K562 (cell line): ENCODE measurements at regions not wholly inside any gene's neighbourhood (a gene's known extent, or its start where the extent isn't known, plus 50 kb on each side); places are given as distances from the start of the nearest gene placed in this dataset.

Source experiments
- CC2D1A ChIP-seq: fragments of 450-650 bp; IDR thresholded peaks from 2 replicates; pipeline ENCODE4 v1.6.1; 2017; ENCODE audit warnings: mild to moderate bottlenecking
- CHD7 ChIP-seq: fragments of 200-600 bp; sonication (generic); IDR thresholded peaks from one replicate; pipeline ENCODE4 v1.6.1; 2012; ENCODE audit warnings: mild to moderate bottlenecking, low read depth, low read length, inconsistent platforms
- COPS2 ChIP-seq: fragments of 450-650 bp; conservative IDR thresholded peaks from 2 replicates; pipeline ENCODE4 v1.6.1; 2016; ENCODE audit warnings: mild to moderate bottlenecking, moderate library complexity
- DIDO1 ChIP-seq: fragments of 450-650 bp; IDR thresholded peaks from 2 replicates; pipeline ENCODE4 v1.6.1; 2016; ENCODE audit warnings: low read depth, missing biosample characterization, missing genetic modification characterization
- GTF2A2 ChIP-seq: IDR thresholded peaks from 2 replicates; pipeline ENCODE4 v1.6.1; 2016; ENCODE audit warnings: mild to moderate bottlenecking, missing genetic modification characterization, missing compliant biosample characterization
- MECOM ChIP-seq: fragments of 250-450 bp; sonication (Bioruptor Pico); IDR thresholded peaks from 2 replicates; pipeline ENCODE4 v1.8.0; 2022; ENCODE audit warnings: inconsistent platforms
- NBN ChIP-seq: fragments of 450-650 bp; IDR thresholded peaks from 2 replicates; pipeline ENCODE4 v1.6.1; 2016; ENCODE audit warnings: low read depth, mild to moderate bottlenecking
- PCBP2 ChIP-seq: fragments of 200-400 bp; formaldehyde crosslinking; IDR thresholded peaks from 2 replicates; pipeline ENCODE4 v1.6.1; 2018; ENCODE audit warnings: low read length, low read depth, mild to moderate bottlenecking, moderate library complexity; ENCODE audit not compliant: poor library complexity, severe bottlenecking
- PYGO2 ChIP-seq: fragments of 450-650 bp; IDR thresholded peaks from 2 replicates; pipeline ENCODE4 v1.6.1; 2016; ENCODE audit warnings: mild to moderate bottlenecking, missing genetic modification characterization, moderate library complexity, missing compliant biosample characterization
- SP2 ChIP-seq: IDR thresholded peaks from 2 replicates; pipeline ENCODE4 v1.6.1; 2011; ENCODE audit warnings: mild to moderate bottlenecking, low read depth, low read length, moderate library complexity; ENCODE audit not compliant: poor library complexity, severe bottlenecking; ENCODE audit errors: extremely low read depth
- ZNF140 ChIP-seq: fragments of 250-450 bp; sonication (Bioruptor Pico); IDR thresholded peaks from 2 replicates; pipeline ENCODE4 v1.8.0; 2021; ENCODE audit warnings: moderate library complexity, mild to moderate bottlenecking, inconsistent platforms
- ZNF165 ChIP-seq: fragments of 250-450 bp; sonication (Bioruptor Pico); IDR thresholded peaks from 2 replicates; pipeline ENCODE4 v1.4.0; 2020; ENCODE audit warnings: borderline replicate concordance
- TF ChIP-seq, protein P1 (sequence below): IDR thresholded peaks from 2 replicates; pipeline ENCODE4 v1.6.1; 2016; ENCODE audit warnings: missing genetic modification characterization, missing compliant biosample characterization
- TF ChIP-seq, protein P2 (sequence below): fragments of 250-450 bp; sonication (Bioruptor Pico); IDR thresholded peaks from 2 replicates; pipeline ENCODE4 v1.8.0; 2022; ENCODE audit warnings: moderate library complexity, mild to moderate bottlenecking, inconsistent platforms

- TF ChIP-seq, protein P1, sequence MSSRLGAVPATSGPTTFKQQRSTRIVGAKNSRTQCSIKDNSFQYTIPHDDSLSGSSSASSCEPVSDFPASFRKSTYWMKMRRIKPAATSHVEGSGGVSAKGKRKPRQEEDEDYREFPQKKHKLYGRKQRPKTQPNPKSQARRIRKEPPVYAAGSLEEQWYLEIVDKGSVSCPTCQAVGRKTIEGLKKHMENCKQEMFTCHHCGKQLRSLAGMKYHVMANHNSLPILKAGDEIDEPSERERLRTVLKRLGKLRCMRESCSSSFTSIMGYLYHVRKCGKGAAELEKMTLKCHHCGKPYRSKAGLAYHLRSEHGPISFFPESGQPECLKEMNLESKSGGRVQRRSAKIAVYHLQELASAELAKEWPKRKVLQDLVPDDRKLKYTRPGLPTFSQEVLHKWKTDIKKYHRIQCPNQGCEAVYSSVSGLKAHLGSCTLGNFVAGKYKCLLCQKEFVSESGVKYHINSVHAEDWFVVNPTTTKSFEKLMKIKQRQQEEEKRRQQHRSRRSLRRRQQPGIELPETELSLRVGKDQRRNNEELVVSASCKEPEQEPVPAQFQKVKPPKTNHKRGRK (tag): no peak
- no peak for TF ChIP-seq COPS2
- TF ChIP-seq SP2: no peak
- no peak for TF ChIP-seq ZNF140 (CRISPR knock-in tag)
- TF ChIP-seq, protein P2, sequence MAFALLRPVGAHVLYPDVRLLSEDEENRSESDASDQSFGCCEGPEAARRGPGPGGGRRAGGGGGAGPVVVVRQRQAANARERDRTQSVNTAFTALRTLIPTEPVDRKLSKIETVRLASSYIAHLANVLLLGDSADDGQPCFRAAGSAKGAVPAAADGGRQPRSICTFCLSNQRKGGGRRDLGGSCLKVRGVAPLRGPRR (CRISPR knock-in tag): no peak
- TF ChIP-seq NBN: no peak
- peak; percentile 88; the same call in 1 of the 2 replicates for TF ChIP-seq ZNF165 (CRISPR knock-in tag)
- TF ChIP-seq CHD7: no peak
- TF ChIP-seq MECOM (CRISPR knock-in tag): no peak
- no peak for TF ChIP-seq GTF2A2
- no peak for TF ChIP-seq DIDO1 (tag)
- TF ChIP-seq CC2D1A: no peak
- no peak for TF ChIP-seq PYGO2 (tag)
- TF ChIP-seq PCBP2: no peak
These were observed 52.7 kb upstream of the CD34 start (continued) for GRCh38 chr1:207963427-207964194.
